NCI-H226 (cell line): ENCODE measurements at regions not wholly inside any gene's neighbourhood (a gene's known extent, or its start where the extent isn't known, plus 50 kb on each side); places are given as distances from the start of the nearest gene placed in this dataset.

Experiments
- DNase-seq: peaks from one replicate; pipeline ENCODE4 v3.0.0-alpha.2; 2015

GRCh38 chr21:45338311-45339017 is 50.8 kb upstream of the POFUT2 start:
- no peak for DNase-seq

- DNase-seq, result no peak
Observed at GRCh38 chr21:45339421-45340402, 52.0 kb upstream of the POFUT2 start.

GRCh38 chr21:45340515-45340914 is 52.8 kb upstream of the POFUT2 start:
- no peak for DNase-seq

GRCh38 chr21:45341261-45341660 is 53.6 kb upstream of the POFUT2 start:
- DNase-seq, result no peak

- DNase-seq, result peak; percentile 54
Observed at GRCh38 chr21:45341779-45342178, 54.1 kb upstream of the POFUT2 start.

- DNase-seq, result no peak
Observed at GRCh38 chr21:45343891-45344290, 56.2 kb upstream of the POFUT2 start.

- no peak for DNase-seq
Observed at GRCh38 chr21:45344576-45344975, 56.9 kb upstream of the POFUT2 start.

GRCh38 chr21:45347048-45347711 is 57.8 kb upstream of the COL18A1 start:
- DNase-seq, result no peak

- no peak for DNase-seq
Observed at GRCh38 chr21:45347712-45348499, 57.1 kb upstream of the COL18A1 start.

GRCh38 chr21:45348591-45349327 is 56.2 kb upstream of the COL18A1 start:
- no peak for DNase-seq

- DNase-seq, result no peak
Observed at GRCh38 chr21:45350206-45350854, 54.6 kb upstream of the COL18A1 start.

- DNase-seq, result no peak
Observed at GRCh38 chr21:45351061-45351460, 53.9 kb upstream of the COL18A1 start.

- DNase-seq, result no peak
Observed at GRCh38 chr21:45351526-45352275, 53.3 kb upstream of the COL18A1 start.

- DNase-seq, result no peak
Observed at GRCh38 chr21:45352621-45353139, 52.3 kb upstream of the COL18A1 start.

GRCh38 chr21:45353200-45353599 is 51.8 kb upstream of the COL18A1 start:
- DNase-seq, result no peak

- no peak for DNase-seq
Observed at GRCh38 chr21:45354970-45355369, 50.0 kb upstream of the COL18A1 start.
